Ishikawa (cell line): ENCODE measurements at regions not wholly inside any gene's neighbourhood (a gene's known extent, or its start where the extent isn't known, plus 50 kb on each side); places are given as distances from the start of the nearest gene placed in this dataset.

Experiments
- CEBPB ChIP-seq: IDR thresholded peaks from 2 replicates; pipeline ENCODE4 v1.6.1; 2012
- CREB1 ChIP-seq: IDR thresholded peaks from 2 replicates; pipeline ENCODE4 v1.6.1; 2012; ENCODE audit warnings: low read depth
- EGR1 ChIP-seq: IDR thresholded peaks from 2 replicates; pipeline ENCODE4 v1.6.1; 2012
- EP300 ChIP-seq: IDR thresholded peaks from 2 replicates; pipeline ENCODE4 v1.6.1; 2012; ENCODE audit warnings: borderline replicate concordance
- FOXM1 ChIP-seq: IDR thresholded peaks from 2 replicates; pipeline ENCODE4 v1.6.1; 2012; ENCODE audit warnings: low read depth, borderline replicate concordance
- MAX ChIP-seq: IDR thresholded peaks from 2 replicates; pipeline ENCODE4 v1.6.1; 2012
- NFIC ChIP-seq: IDR thresholded peaks from 2 replicates; pipeline ENCODE4 v1.6.1; 2012
- RAD21 ChIP-seq: IDR thresholded peaks from 2 replicates; pipeline ENCODE4 v1.6.1; 2012; ENCODE audit warnings: low read depth
- REST ChIP-seq: IDR thresholded peaks from 2 replicates; pipeline ENCODE4 v1.6.1; 2012; ENCODE audit warnings: low read depth, mild to moderate bottlenecking
- TAF1 ChIP-seq: IDR thresholded peaks from 2 replicates; pipeline ENCODE4 v1.6.1; 2012; ENCODE audit warnings: low read depth, mild to moderate bottlenecking
- TCF12 ChIP-seq: IDR thresholded peaks from 2 replicates; pipeline ENCODE4 v1.6.1; 2012; ENCODE audit warnings: low read depth
- TEAD4 ChIP-seq: IDR thresholded peaks from 2 replicates; pipeline ENCODE4 v1.6.1; 2012
- USF1 ChIP-seq: IDR thresholded peaks from 2 replicates; pipeline ENCODE4 v1.6.1; 2012
- YY1 ChIP-seq: IDR thresholded peaks from 2 replicates; pipeline ENCODE4 v1.6.1; 2012; ENCODE audit warnings: low read depth
- ZBTB7A ChIP-seq: IDR thresholded peaks from 2 replicates; pipeline ENCODE4 v1.6.1; 2012; ENCODE audit warnings: low read depth

- TF ChIP-seq YY1 (no peak), EGR1 (no peak), MAX (no peak), REST (no peak)
These were observed 1697.1 kb downstream of the MAT2B start for GRCh38 chr5:165202519-165202910.

- TF ChIP-seq RAD21, result peak; percentile 44; the same call in 1 of the 2 replicates
- TF ChIP-seq CREB1, result no peak
- TF ChIP-seq YY1, result no peak
- TF ChIP-seq NFIC, result no peak
- no peak for TF ChIP-seq USF1
- no peak for TF ChIP-seq TEAD4
These were observed 1703.8 kb downstream of the MAT2B start for GRCh38 chr5:165209101-165209727.

- TF ChIP-seq ZBTB7A, result no peak
- no peak for TF ChIP-seq USF1
- TF ChIP-seq FOXM1, result no peak
- no peak for TF ChIP-seq NFIC
- TF ChIP-seq TCF12, result no peak
- TF ChIP-seq RAD21, result no peak
- TF ChIP-seq REST, result no peak
- TF ChIP-seq CEBPB, result no peak
- TF ChIP-seq YY1, result no peak
- no peak for TF ChIP-seq TAF1
- no peak for TF ChIP-seq TEAD4
- no peak for TF ChIP-seq MAX
- TF ChIP-seq CREB1, result no peak
- TF ChIP-seq EGR1, result no peak
- no peak for TF ChIP-seq EP300
These were observed 1719.1 kb downstream of the MAT2B start for GRCh38 chr5:165224366-165225045.

GRCh38 chr5:165227515-165227914, 1722.1 kb downstream of the MAT2B start:
- no peak for TF ChIP-seq REST
- TF ChIP-seq CREB1, result no peak
- TF ChIP-seq CEBPB, result no peak
- TF ChIP-seq TEAD4, result no peak
- no peak for TF ChIP-seq EGR1
- TF ChIP-seq USF1, result no peak
- TF ChIP-seq NFIC, result no peak
- no peak for TF ChIP-seq TAF1
